Natural killer cell treated with Interleukin-12 subunit alpha and Interleukin-12 subunit beta and Interleukin-15 and Interleukin-18, amount 100 ng/mL, for 72 hours (primary cell): ENCODE measurements at regions not wholly inside any gene's neighbourhood (a gene's known extent, or its start where the extent isn't known, plus 50 kb on each side); places are given as distances from the start of the nearest gene placed in this dataset.

Experiments used
- ATAC-seq, 2 donors: fragments of 150-1000 bp; cut with Tn5 transposase in 1 of 2; sonication (Bioruptor Pico), chemical (Tn5 transposase) in 1 of 2; 2 replicates each; pipeline ENCODE4 v1.10.0; 2021
- DNase-seq: peaks from one replicate; pipeline ENCODE4 v3.0.0; 2022; ENCODE audit warnings: low spot score
- H3K27ac Mint-ChIP-seq, 2 donors: 1 replicate in 1 of 2; 2 replicates in 1 of 2; pipeline ENCODE4 v1.8.0; 2022; ENCODE audit warnings: mixed read lengths in 2 of 2, mild to moderate bottlenecking in 1 of 2, moderate library complexity in 1 of 2
- H3K27me3 Mint-ChIP-seq, 2 donors: 1 replicate in 1 of 2; 2 replicates in 1 of 2; pipeline ENCODE4 v1.8.0; 2022; ENCODE audit warnings: mixed read lengths in 2 of 2
- H3K36me3 Mint-ChIP-seq: one replicate; pipeline ENCODE4 v1.8.0; 2022; ENCODE audit warnings: mixed read lengths
- H3K4me1 Mint-ChIP-seq, 2 donors: 1 replicate in 1 of 2; 2 replicates in 1 of 2; pipeline ENCODE4 v1.8.0; 2022; ENCODE audit warnings: low read depth in 2 of 2, mixed read lengths in 2 of 2, mild to moderate bottlenecking in 1 of 2
- H3K4me3 Mint-ChIP-seq: one replicate; pipeline ENCODE4 v1.8.0; 2022; ENCODE audit warnings: mixed read lengths
- H3K9me3 Mint-ChIP-seq: 2 replicates; pipeline ENCODE4 v1.8.0; 2022; ENCODE audit warnings: mixed read lengths

DNA sequence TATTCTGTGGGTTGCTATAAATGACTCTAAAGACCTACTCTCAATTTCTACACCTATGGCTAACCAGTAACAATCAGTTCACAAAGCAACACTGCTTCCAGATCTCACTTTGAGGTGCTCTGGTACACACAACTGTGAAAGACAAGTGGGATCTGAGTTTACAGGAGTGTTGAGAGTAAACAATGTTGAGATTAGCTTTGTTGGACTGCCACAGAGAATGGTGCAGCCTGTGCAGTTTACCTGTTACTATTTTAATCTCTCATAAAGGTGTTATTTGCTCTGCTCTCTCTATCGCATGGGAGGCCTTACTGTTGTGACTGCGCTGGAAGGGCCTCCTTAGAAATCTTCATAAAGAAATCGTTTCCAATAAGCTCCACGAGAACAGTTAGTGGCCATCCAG is 112.0 kb downstream of the SOX2 start:
- Mint-ChIP-seq H3K4me1 (no peaks in the 10 kb centered on the region), H3K27me3 (no peaks in the 10 kb centered on the region), H3K36me3 (peaks cover 6% of the 10 kb centered on the region), H3K9me3 (peaks cover 10% of the 10 kb centered on the region), H3K27ac (no peak overlapping the region), H3K4me3 (no peak overlapping the region)
- DNase-seq, result no peak
- ATAC-seq, result no peak

GRCh38 chr3:181824961-181825360 is 113.2 kb downstream of the SOX2 start:
- DNase-seq (no peak), ATAC-seq (no peak)
- Mint-ChIP-seq H3K4me1 (no peaks in the 10 kb centered on the region), H3K4me3 (no peak overlapping the region), H3K27me3 (no peaks in the 10 kb centered on the region), H3K9me3 (peaks cover 10% of the 10 kb centered on the region), H3K36me3 (peaks cover 6% of the 10 kb centered on the region), H3K27ac (no peak overlapping the region)

DNA sequence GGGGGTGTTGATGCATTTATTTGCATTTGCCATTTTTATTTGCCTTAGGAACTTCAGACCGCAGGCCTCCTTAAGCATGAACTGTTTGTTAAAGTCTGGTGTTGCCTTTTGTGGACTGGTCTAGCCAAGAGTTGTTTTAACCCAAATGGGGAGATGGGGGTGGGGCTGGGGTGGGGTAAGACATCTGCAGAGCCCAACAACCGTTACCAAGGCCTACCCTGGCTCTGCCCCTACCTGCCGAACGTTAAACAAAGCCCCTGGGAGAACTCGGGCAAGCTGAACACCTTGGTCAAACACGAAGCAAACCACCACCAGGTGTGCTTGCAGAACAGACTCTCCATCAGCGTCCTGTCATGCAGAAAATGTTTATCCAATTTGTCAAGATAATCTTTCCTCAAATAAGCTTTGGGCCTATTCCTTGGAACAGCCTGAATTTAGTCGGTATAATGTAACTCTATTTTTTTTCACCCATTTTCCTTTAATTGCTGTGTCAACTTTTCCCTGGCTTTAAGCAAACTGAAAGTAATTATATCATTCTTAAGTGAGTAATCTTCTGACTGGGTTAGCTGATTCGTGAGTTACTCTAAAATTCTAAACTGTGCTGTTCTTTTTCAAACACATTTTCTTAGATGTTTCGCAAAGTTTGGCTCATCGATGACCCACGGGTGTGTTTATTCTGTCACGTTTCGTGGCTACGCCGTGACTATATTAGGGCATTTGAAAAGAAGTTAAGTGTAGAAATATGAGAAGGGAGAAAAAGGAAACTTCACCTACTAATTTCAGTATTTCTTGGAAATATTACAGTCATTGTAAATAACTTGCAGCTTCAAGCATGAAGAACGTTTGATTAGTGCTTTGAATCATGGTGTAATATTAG is 127.6 kb downstream of the SOX2 start:
- H3K4me3 Mint-ChIP-seq, result no peak overlapping the region
- no peak for ATAC-seq

GRCh38 chr3:181839916-181840297 is 128.2 kb downstream of the SOX2 start:
- Mint-ChIP-seq H3K4me1 (no peaks in the 10 kb centered on the region), H3K4me3 (no peak overlapping the region)
- no peak for ATAC-seq

More for the DNA sequence above, 127.6 kb downstream of the SOX2 start:
- Mint-ChIP-seq H3K27me3 (no peaks in the 10 kb centered on the region), H3K4me1 (no peaks in the 10 kb centered on the region), H3K27ac (no peak overlapping the region), H3K9me3 (no peaks in the 10 kb centered on the region), H3K36me3 (no peaks in the 10 kb centered on the region)
- no peak for DNase-seq

GRCh38 chr3:181844211-181844610 is 132.5 kb downstream of the SOX2 start:
- no peaks in the 10 kb centered on the region for H3K36me3 Mint-ChIP-seq
- no peak overlapping the region for H3K4me3 Mint-ChIP-seq
- H3K27ac Mint-ChIP-seq, result no peak overlapping the region
- no peaks in the 10 kb centered on the region for H3K4me1 Mint-ChIP-seq
- no peaks in the 10 kb centered on the region for H3K9me3 Mint-ChIP-seq
- H3K27me3 Mint-ChIP-seq, result no peaks in the 10 kb centered on the region
- DNase-seq (no peak), ATAC-seq (no peak)

More at GRCh38 chr3:181839916-181840297, 128.2 kb downstream of the SOX2 start:
- Mint-ChIP-seq H3K27me3 (no peaks in the 10 kb centered on the region), H3K9me3 (no peaks in the 10 kb centered on the region), H3K36me3 (no peaks in the 10 kb centered on the region), H3K27ac (no peak overlapping the region)
- DNase-seq, result no peak

DNA sequence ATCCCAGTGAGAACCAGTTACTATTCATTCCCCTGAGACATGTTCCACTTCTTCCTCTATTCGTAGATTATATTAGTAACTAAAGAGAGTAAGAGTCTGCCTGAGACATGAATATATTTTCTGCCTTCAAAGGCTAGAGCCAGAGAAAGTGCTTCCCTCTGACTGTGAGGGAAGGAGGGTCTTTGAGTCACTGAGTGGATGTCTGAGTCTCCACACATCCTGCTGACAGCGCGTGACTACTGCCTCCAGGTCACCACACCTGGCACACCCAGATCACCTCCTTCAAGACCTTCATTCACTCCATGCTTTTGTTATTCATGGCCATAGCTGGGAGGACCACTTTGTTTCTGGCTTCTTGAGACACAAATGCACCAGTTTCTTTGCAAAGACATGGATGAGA is 135.6 kb downstream of the SOX2 start:
- ATAC-seq (no peak), DNase-seq (no peak)
- H3K27ac Mint-ChIP-seq, result no peak overlapping the region
- no peak overlapping the region for H3K4me3 Mint-ChIP-seq
- no peaks in the 10 kb centered on the region for H3K36me3 Mint-ChIP-seq
- no peaks in the 10 kb centered on the region for H3K9me3 Mint-ChIP-seq
- no peaks in the 10 kb centered on the region for H3K27me3 Mint-ChIP-seq
- H3K4me1 Mint-ChIP-seq, result no peaks in the 10 kb centered on the region

GRCh38 chr3:181851063-181851462 is 139.3 kb downstream of the SOX2 start:
- peaks cover 3% of the 10 kb centered on the region for H3K9me3 Mint-ChIP-seq
- DNase-seq (no peak), ATAC-seq (no peak)
- no peak overlapping the region for H3K27ac Mint-ChIP-seq
- H3K27me3 Mint-ChIP-seq, result no peaks in the 10 kb centered on the region
- H3K4me1 Mint-ChIP-seq, result no peaks in the 10 kb centered on the region
- H3K4me3 Mint-ChIP-seq, result no peak overlapping the region
- H3K36me3 Mint-ChIP-seq, result no peaks in the 10 kb centered on the region

DNA sequence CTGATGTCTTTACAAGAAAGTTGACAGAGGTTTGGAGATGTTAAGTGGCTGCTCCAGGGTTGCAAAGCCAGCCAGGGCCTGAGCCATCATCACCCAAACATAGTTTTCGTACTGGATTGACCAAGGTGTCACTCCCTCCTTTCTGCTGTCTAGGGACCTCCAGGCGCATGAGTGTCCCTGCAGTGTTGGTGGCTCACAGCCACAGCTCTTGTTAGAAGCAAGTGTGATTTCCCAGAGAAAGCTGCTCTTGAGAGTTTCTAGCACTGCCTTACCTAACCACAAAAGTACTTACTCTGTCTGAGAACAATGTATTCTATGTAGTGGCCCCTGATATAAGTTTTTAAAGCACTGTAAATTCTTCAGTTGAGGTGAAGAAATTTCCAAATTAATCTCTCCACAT is 144.1 kb downstream of the SOX2 start:
- no peaks in the 10 kb centered on the region for H3K36me3 Mint-ChIP-seq
- H3K27me3 Mint-ChIP-seq, result no peaks in the 10 kb centered on the region
- no peak for ATAC-seq
- H3K4me1 Mint-ChIP-seq, result no peaks in the 10 kb centered on the region
- H3K9me3 Mint-ChIP-seq, result peaks cover 3% of the 10 kb centered on the region
- H3K4me3 Mint-ChIP-seq, result no peak overlapping the region
- no peak for DNase-seq
- H3K27ac Mint-ChIP-seq, result no peak overlapping the region

GRCh38 chr3:181859518-181859917 is 147.8 kb downstream of the SOX2 start:
- no peak for DNase-seq
- Mint-ChIP-seq H3K4me3 (no peak overlapping the region), H3K27ac (no peak overlapping the region), H3K36me3 (no peaks in the 10 kb centered on the region), H3K27me3 (no peaks in the 10 kb centered on the region), H3K4me1 (no peaks in the 10 kb centered on the region), H3K9me3 (peaks cover 6% of the 10 kb centered on the region)
- ATAC-seq, result no peak

DNA sequence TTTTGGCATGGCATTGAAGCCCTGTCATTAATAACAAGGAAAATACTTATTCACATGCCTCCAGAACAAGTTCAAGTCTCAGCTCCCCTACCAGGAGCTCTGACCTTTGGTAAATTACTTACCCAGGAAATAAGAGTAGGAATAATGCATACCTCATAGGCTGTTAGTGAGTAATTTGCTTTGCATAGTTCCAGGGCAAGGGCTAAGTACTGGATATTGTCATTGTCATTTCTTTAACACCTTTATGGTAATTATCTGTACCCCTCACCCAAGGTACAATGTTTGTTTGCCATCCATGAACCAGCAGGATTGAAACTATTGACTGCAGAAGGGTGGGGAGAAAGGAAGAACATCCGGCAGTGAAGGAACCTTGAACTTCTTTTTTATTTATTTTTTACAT is 148.5 kb downstream of the SOX2 start:
- DNase-seq (no peak), ATAC-seq (no peak)
- H3K27ac Mint-ChIP-seq, result no peak overlapping the region
- no peaks in the 10 kb centered on the region for H3K27me3 Mint-ChIP-seq
- no peaks in the 10 kb centered on the region for H3K36me3 Mint-ChIP-seq
- peaks cover 6% of the 10 kb centered on the region for H3K9me3 Mint-ChIP-seq
- H3K4me3 Mint-ChIP-seq, result no peak overlapping the region
- H3K4me1 Mint-ChIP-seq, result no peaks in the 10 kb centered on the region

DNA sequence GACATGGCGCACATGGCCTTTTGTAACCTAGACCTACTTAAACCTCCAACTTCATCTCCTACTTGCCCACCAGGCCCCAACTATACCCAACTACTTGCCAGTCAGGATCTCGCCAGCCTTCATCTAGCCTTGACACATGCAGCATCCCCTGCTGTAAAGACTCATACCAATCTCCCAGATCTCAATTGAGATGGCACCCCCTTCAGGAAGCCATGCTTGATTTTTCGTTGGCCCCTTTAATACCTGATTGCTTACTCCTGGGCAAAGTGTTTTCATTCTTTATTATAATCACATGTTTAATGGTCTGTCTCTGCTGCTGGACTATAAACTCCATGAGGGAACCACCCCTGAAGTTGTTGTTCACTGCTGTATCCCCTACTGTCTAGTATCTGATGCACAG is 150.8 kb downstream of the SOX2 start:
- Mint-ChIP-seq H3K36me3 (no peaks in the 10 kb centered on the region), H3K4me3 (no peak overlapping the region), H3K9me3 (peaks cover 6% of the 10 kb centered on the region), H3K4me1 (no peaks in the 10 kb centered on the region), H3K27me3 (no peaks in the 10 kb centered on the region), H3K27ac (no peak overlapping the region)
- DNase-seq (no peak), ATAC-seq (no peak)

- Mint-ChIP-seq H3K4me1 (no peaks in the 10 kb centered on the region), H3K36me3 (no peaks in the 10 kb centered on the region), H3K9me3 (peaks cover 4% of the 10 kb centered on the region), H3K27ac (no peak overlapping the region), H3K4me3 (no peak overlapping the region), H3K27me3 (no peaks in the 10 kb centered on the region)
- DNase-seq (no peak), ATAC-seq (no peak)
Measured at GRCh38 chr3:181868576-181869082, 156.9 kb downstream of the SOX2 start.

GRCh38 chr3:181872887-181873286 is 161.2 kb downstream of the SOX2 start:
- Mint-ChIP-seq H3K27ac (no peak overlapping the region), H3K9me3 (peaks cover 4% of the 10 kb centered on the region), H3K4me3 (no peak overlapping the region), H3K36me3 (no peaks in the 10 kb centered on the region), H3K4me1 (no peaks in the 10 kb centered on the region), H3K27me3 (no peaks in the 10 kb centered on the region)
- ATAC-seq (no peak), DNase-seq (no peak)

GRCh38 chr3:181879926-181880325 is 168.2 kb downstream of the SOX2 start:
- no peaks in the 10 kb centered on the region for H3K27me3 Mint-ChIP-seq
- no peak overlapping the region for H3K27ac Mint-ChIP-seq
- no peaks in the 10 kb centered on the region for H3K9me3 Mint-ChIP-seq
- H3K4me3 Mint-ChIP-seq, result no peak overlapping the region
- no peaks in the 10 kb centered on the region for H3K36me3 Mint-ChIP-seq
- H3K4me1 Mint-ChIP-seq, result no peaks in the 10 kb centered on the region
- no peak for ATAC-seq
- DNase-seq, result no peak

GRCh38 chr3:181880331-181880730 is 168.6 kb downstream of the SOX2 start:
- H3K36me3 Mint-ChIP-seq, result no peaks in the 10 kb centered on the region
- no peaks in the 10 kb centered on the region for H3K27me3 Mint-ChIP-seq
- ATAC-seq, result no peak
- H3K4me3 Mint-ChIP-seq, result no peak overlapping the region
- DNase-seq, result no peak
- H3K4me1 Mint-ChIP-seq, result no peaks in the 10 kb centered on the region
- no peaks in the 10 kb centered on the region for H3K9me3 Mint-ChIP-seq
- H3K27ac Mint-ChIP-seq, result no peak overlapping the region
